HG03442 (cell line): ENCODE measurements at regions not wholly inside any gene's neighbourhood (a gene's known extent, or its start where the extent isn't known, plus 50 kb on each side); places are given as distances from the start of the nearest gene placed in this dataset.
"Not testable (repeated sequence)": the region's sequence is repeated elsewhere in the genome, so short reads cannot be mapped to it uniquely, and the experiment has no call there.

ENCODE experiments used
- ATAC-seq: cut with Tn5 transposase; IDR thresholded peaks from one replicate; pipeline ENCODE4 v1.9.1; 2021; ENCODE audit warnings: mild to moderate bottlenecking, moderate library complexity; ENCODE audit not compliant: unreplicated experiment

GRCh38 chr22:22060200-22061084, 77.9 kb upstream of the TOP3B start:
- peak; percentile 43 for ATAC-seq

DNA sequence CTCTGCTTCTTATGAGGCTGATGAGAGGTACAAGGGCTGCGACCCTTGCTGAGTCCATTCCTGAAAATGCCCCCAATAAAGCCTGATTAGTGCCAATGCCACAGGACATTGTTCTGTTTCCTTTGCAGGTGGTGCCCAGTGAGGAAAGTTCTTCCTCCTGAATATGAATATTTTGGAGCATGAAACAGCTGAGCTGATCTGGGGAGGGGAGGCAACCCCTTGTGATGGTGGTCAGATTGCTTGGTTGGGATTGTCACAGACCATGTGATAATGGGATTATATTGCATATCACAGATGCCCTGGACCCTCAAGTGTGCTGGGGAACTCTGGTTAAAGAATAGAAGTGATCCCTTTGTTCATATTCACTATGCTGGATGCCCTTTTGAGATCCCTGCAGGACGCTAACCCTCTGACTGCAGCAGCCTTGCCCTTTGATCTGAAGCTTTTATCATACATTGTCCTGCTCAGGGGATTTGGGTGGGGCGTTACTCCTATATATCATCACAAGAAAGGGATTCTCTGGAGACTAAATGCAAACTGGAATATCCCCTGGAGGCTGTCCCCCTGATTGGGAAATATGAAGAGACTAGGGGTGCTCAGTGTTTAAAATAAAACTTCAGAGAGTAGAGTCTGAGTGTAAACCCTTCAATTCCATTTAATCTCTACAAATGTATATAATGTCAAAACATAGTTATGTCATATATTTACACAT, 76.9 kb upstream of the TOP3B start:
- ATAC-seq = no peak

- ATAC-seq = no peak
Measured at GRCh38 chr22:22058633-22059290, 76.2 kb upstream of the TOP3B start.

DNA sequence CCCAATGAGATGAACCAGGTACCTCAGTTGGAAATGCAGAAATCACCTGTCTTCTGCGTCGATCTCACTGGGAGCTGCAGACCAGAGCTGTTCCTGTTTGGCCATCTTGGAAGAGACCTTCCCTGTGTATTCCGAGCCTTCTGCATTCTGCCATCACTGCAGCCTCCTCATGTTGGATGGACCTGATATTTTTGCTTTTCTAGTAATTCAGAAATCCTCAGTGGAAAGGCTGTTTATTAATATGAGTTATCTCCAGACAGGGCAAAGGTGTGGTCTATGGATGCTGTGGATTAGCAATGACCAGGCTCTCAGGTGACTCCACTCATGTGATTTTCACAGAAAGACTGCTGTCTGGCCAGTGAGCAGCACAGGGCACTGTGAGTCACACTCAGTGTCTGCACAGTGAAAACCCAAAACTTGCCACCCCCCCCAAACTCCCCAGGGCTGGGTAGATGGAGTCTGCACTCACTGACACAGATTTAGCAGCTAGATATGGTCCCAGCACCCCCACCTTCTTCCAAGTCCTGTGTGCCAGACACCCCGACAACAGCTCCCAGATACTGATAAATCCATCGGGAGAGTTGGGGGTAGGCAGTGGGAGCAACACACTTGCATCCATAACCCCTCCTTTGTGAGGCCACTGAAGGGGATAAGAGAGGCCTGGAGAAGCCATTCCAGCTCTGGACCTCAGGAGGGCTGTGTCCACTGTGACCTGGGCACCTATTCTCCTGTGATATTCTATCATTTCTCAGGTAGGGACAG, 75.2 kb upstream of the TOP3B start:
- no peak for ATAC-seq

DNA sequence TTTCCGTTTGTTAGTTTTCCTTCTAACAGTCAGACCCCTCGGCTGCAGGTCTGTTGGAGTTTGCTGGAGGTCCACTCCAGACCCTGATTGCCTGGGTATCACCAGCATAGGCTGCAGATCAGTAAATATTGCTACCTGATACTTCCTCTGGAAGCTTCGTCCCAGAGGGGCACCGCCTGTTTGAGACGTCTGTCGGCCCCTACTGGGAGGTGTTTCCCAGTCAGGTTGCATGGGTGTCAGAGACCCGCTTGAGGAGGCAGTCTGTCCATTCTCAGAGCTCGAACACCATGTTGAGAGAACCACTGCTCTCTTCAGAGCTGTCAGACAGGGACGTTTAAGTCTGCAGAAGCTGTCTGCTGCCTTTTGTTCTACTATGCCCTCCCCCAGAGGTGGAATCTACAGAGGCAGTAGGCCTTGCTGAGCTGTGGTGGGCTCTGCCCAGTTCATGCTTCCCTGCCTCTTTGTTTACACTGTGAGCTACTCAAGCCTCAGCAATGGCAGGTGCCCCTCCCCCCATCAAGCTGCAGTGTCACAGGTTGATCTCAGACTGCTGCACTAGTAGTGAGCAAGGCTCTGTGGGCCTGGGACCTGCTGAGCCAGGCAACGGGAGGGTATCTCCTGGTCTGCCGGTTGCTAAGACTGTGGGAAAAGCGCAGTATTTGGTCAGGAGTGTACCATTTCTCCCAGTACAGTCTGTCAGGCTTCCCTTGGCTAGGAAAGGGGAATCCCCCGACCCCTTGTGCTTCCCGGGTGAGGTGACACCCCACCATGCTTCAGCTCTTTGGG, 74.4 kb upstream of the TOP3B start:
- ATAC-seq = not testable (repeated sequence)

GRCh38 chr22:22052548-22053139, 70.1 kb upstream of the TOP3B start:
- ATAC-seq = not testable (repeated sequence)

DNA sequence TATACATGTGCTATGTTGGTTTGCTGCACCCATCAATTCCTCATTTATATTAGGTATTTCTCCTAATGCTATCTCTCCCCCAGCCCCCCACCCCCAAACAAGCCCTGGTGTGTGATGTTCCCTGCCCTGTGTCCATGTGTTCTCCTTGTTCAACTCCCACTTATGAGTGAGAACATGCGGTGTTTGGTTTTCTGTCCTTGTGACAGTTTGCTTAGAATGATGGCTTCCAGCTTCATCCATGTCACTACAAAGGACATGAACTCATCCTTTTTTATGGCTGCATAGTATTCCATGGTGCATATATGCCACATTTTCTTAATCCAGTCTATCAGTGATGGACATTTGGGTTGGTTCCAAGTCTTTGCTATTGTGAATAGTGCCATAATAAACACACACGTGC, 68.4 kb upstream of the TOP3B start:
- not testable (repeated sequence) for ATAC-seq

- ATAC-seq = no peak
Measured at GRCh38 chr22:22050141-22050775, 67.7 kb upstream of the TOP3B start.

GRCh38 chr22:22049684-22050083, 67.1 kb upstream of the TOP3B start:
- no peak for ATAC-seq

DNA sequence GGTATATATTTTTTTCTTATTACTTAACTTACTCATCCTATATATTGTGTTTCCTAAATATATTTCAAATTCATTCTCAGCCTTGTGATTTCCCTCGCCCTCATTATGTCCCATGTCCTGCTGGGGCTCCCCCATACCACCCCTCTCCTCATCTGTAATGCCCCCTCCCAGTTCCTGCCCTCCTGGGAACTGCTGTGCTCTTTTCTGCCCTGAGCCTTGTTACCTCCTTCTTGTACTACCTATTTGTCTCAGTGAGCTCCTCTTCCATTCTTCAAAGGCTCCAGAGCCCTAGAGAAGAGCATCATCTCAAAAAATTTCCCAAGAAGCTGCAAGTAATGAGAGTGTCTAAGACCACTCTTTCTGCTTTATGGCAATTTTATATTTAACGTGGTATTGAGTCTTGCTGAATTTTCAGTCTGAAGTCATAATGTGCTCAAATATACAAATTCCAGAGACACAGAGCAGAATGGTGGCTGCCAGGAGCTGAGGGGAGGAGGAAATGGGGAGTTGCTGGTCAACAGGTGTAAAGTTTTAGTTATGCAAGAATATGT, 66.5 kb upstream of the TOP3B start:
- no peak for ATAC-seq

DNA sequence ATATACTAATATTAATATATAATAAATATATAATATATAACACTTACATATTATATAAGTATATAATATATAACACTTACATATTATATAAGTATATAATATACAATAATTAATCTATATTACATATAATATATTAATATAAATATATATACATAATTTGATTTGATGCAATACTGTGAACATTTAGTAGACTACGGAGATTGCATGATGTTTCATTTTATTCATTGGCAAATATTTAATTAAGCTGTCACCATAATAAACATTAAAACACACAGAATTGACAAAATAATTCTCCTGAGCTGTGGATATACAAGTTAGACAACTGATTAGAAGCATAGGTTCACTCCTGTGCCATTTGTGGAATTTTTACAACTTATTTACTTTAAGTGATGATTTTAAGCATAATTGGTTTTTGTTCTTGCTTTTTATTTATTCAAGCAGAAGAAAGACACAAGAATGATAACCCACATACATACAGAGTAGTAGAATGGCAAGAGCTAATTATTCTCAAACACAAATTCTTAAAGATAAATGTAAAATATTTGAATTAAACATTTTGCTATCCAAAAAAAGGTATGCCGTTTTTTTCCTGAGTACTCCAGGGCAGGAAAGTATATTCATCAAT, 65.8 kb upstream of the TOP3B start:
- no peak for ATAC-seq

- ATAC-seq = no peak
Measured at GRCh38 chr22:22047776-22048175, 65.2 kb upstream of the TOP3B start.

DNA sequence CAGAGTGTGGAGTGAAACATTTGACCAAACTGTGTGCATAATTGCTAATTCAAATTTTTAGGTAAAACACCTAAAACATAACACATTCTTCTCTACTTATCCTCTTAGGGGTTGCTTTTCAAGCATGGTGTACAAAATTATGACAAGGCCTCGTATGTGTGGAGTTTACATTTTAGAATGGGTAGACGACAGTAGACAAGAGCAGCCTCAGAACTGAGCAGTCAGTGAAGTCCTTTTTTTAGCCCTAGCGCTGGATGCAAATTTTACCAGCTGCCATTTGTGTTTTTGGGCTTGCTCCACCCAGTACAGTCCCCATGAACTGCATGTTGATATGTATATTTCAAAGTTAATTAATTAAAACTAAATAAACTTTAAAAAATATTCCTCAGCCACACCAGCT, 64.7 kb upstream of the TOP3B start:
- no peak for ATAC-seq

GRCh38 chr22:22046370-22046769, 63.8 kb upstream of the TOP3B start:
- ATAC-seq = no peak

- ATAC-seq = no peak
Measured at GRCh38 chr22:22045571-22046335, 63.2 kb upstream of the TOP3B start.

GRCh38 chr22:22044153-22044552, 61.6 kb upstream of the TOP3B start:
- no peak for ATAC-seq

DNA sequence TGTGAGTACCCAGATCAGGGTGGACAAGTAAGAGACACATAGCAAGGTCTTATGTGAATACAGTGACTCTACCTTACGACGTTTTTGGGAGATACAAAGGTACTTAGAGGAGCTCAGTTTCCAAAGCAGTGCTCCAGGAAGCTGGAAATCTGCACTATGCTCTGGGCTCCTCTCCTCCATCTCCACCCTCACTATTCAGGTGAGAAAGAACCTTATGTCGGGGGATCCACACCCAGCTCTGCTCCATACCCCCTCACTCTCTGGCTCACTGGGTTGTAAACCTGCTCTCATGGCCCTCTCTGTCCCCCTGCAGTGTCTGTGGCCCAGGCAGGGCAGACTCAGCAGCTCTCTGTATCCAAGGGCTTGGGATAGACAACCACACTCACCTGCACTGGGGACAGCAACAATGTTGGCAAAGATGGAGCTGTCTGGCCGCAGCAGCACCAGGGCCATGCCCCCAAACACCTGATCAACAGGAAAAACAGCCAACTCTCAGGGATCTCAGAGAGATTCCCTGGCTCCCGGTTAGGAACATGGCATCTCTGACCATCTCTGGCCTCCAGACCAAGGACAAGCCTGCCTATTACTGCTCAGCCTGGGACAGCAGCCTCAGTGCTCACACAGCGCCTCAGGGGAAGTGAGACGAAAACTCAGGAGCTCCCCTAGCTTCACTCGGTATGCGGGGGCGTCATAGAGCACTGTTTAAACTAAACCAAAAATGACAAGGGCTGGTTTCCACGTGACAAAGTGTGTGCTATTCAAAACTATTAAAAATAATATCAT, 60.9 kb upstream of the TOP3B start:
- no peak for ATAC-seq
